A673 (cell line): ENCODE measurements at regions not wholly inside any gene's neighbourhood (a gene's known extent, or its start where the extent isn't known, plus 50 kb on each side); places are given as distances from the start of the nearest gene placed in this dataset.

Experiments
- BruUV-seq: library from RNA; stranded (reverse); fragments of 400-500 nt; replicated peaks from 2 replicates; lab custom pipeline; 2021; lab: Mats Ljungman, UMichigan
- CTCF ChIA-PET: fragments of 300-600 bp; sonication (Branson Sonifier 250); formaldehyde crosslinking; loops from one replicate; lab custom pipeline; 2022; ENCODE audit warnings: antibody characterized with exemption; lab: Charles Lee
- POLR2A ChIA-PET: fragments of 300-600 bp; sonication (Branson Sonifier 250); formaldehyde crosslinking; loops from one replicate; lab custom pipeline; 2022; ENCODE audit warnings: antibody characterized with exemption; ENCODE audit not compliant: low non-redundant PET; lab: Charles Lee
- DNase-seq: peaks from one replicate; pipeline ENCODE4 v3.0.0-alpha.2; 2015; ENCODE audit warnings: low spot score
- H3K27ac ChIP-seq: fragments of 200-600 bp; sonication (generic); 2 replicates; pipeline ENCODE4 v1.5.1; 2016; ENCODE audit warnings: mixed run types, low read depth, mild to moderate bottlenecking, mixed read lengths, antibody characterized with exemption, low read length; ENCODE audit not compliant: poor library complexity, severe bottlenecking
- H3K27me3 ChIP-seq: fragments of 200-600 bp; sonication (generic); replicated peaks from 2 replicates; pipeline ENCODE4 v1.6.1; 2017; ENCODE audit warnings: mixed run types, low read depth, mild to moderate bottlenecking, mixed read lengths, antibody characterized with exemption, low read length; ENCODE audit not compliant: insufficient read depth, poor library complexity
- H3K36me3 ChIP-seq: fragments of 200-600 bp; sonication (generic); 2 replicates; pipeline ENCODE4 v1.6.1; 2016; ENCODE audit warnings: mixed run types, mild to moderate bottlenecking, mixed read lengths, antibody characterized with exemption, low read length; ENCODE audit not compliant: insufficient read depth, poor library complexity, severe bottlenecking
- H3K4me1 ChIP-seq: fragments of 200-600 bp; sonication (generic); 2 replicates; pipeline ENCODE4 v1.6.1; 2017; ENCODE audit warnings: mixed run types, mild to moderate bottlenecking, mixed read lengths, antibody characterized with exemption, low read length; ENCODE audit not compliant: insufficient read depth, poor library complexity, severe bottlenecking
- H3K4me3 ChIP-seq: fragments of 200-600 bp; sonication (generic); 2 replicates; pipeline ENCODE4 v1.5.1; 2016; ENCODE audit warnings: low read depth, mixed run types, mild to moderate bottlenecking, mixed read lengths, low read length; ENCODE audit not compliant: poor library complexity, severe bottlenecking
- H3K9me3 ChIP-seq: fragments of 200-600 bp; sonication (generic); 2 replicates; pipeline ENCODE4 v1.6.1; 2016; ENCODE audit warnings: mixed run types, low read depth, mild to moderate bottlenecking, mixed read lengths, antibody characterized with exemption, low read length; ENCODE audit not compliant: poor library complexity, severe bottlenecking
- EZH2 ChIP-seq: fragments of 200-600 bp; sonication (generic); IDR thresholded peaks from 2 replicates; pipeline ENCODE4 v1.6.1; 2017; ENCODE audit warnings: borderline replicate concordance, low read depth, mild to moderate bottlenecking, mixed read lengths, antibody characterized with exemption, low read length; ENCODE audit not compliant: poor library complexity, severe bottlenecking
- intact Hi-C: fragments of 100-400 bp; cut with micrococcal nuclease; formaldehyde crosslinking; loops from one replicate; pipeline ENCODE4 v1.10.0; 2022; ENCODE audit not compliant: unreplicated experiment
- TF ChIP-seq, protein P1 (sequence below): fragments of 300-800, 200-600 bp; sonication (generic); conservative IDR thresholded peaks from 2 replicates; pipeline ENCODE4 v1.5.1; 2017; ENCODE audit warnings: low read depth, mild to moderate bottlenecking, antibody characterized with exemption, low read length, moderate library complexity, mixed read lengths

DNA sequence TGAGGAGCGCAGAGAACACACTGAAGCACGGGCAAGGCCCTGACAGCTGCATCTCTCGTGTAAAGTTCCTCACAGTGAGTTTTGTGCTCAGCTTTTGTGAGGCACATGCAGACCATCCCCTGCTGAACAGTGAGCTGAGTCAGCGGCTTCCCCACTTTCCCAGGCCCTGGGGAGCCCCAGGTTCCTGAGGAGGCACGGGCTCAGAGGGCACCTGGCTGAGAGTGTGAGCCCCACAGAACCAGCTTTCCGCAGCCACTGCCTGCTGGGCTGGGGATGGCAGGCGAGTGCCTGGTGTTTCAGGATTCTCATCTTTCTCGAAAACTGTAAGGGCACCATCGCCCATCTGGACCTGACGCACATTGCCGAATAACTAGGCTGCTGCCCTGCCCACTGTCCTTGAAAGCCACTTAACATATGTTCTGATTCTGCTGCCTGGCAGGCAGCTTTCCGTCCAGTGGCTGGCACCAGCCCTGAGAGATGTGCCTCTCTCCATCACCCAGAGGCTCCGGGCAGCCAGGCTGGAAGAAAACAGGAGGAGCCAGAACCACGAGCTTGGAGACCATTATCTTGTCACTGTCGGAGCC lies 266.7 kb upstream of the FOXF1 start:
- Histone ChIP-seq H3K36me3 (no peaks in the 10 kb centered on the region), H3K4me3 (no peak overlapping the region), H3K27ac (no peak overlapping the region), H3K9me3 (no peaks in the 10 kb centered on the region), H3K27me3 (peaks cover 91% of the 10 kb centered on the region), H3K4me1 (no peaks in the 10 kb centered on the region)
- intact Hi-C loops, result no loop called here
- BruUV-seq, result no TSS peak
- ChIA-PET POLR2A (no interaction called here), CTCF (no interaction called here)
- TF ChIP-seq, protein P1, sequence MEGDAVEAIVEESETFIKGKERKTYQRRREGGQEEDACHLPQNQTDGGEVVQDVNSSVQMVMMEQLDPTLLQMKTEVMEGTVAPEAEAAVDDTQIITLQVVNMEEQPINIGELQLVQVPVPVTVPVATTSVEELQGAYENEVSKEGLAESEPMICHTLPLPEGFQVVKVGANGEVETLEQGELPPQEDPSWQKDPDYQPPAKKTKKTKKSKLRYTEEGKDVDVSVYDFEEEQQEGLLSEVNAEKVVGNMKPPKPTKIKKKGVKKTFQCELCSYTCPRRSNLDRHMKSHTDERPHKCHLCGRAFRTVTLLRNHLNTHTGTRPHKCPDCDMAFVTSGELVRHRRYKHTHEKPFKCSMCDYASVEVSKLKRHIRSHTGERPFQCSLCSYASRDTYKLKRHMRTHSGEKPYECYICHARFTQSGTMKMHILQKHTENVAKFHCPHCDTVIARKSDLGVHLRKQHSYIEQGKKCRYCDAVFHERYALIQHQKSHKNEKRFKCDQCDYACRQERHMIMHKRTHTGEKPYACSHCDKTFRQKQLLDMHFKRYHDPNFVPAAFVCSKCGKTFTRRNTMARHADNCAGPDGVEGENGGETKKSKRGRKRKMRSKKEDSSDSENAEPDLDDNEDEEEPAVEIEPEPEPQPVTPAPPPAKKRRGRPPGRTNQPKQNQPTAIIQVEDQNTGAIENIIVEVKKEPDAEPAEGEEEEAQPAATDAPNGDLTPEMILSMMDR, result no peak
- TF ChIP-seq EZH2, result no peak
- no peak for DNase-seq

DNA sequence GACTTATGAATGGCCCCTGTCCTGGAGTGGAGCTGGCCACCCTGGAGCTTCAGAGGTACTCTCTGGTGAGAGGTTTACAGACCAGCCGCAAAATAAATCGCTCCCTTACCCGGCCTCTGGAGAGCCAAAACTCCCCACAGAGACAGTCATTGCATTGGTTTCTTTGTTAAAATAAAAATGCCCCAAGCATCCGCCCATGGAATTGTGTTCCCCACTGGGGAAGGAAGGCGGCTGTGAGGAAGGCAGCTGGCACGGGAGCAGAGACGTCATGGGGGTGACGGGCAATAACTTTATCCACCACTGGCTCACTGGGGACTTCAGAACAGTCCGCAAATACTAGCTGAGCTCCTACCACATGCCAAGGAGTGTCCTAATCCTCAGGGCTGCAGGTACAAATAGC lies 266.2 kb upstream of the FOXF1 start:
- intact Hi-C loops, result no loop called here
- Histone ChIP-seq H3K36me3 (no peaks in the 10 kb centered on the region), H3K27me3 (peaks cover 94% of the 10 kb centered on the region), H3K9me3 (no peaks in the 10 kb centered on the region), H3K27ac (no peak overlapping the region), H3K4me3 (no peak overlapping the region), H3K4me1 (no peaks in the 10 kb centered on the region)
- no peak for DNase-seq
- TF ChIP-seq, protein P1, result no peak
- TF ChIP-seq EZH2, result no peak
- ChIA-PET CTCF (no interaction called here), POLR2A (no interaction called here)
- BruUV-seq, result no TSS peak

DNA sequence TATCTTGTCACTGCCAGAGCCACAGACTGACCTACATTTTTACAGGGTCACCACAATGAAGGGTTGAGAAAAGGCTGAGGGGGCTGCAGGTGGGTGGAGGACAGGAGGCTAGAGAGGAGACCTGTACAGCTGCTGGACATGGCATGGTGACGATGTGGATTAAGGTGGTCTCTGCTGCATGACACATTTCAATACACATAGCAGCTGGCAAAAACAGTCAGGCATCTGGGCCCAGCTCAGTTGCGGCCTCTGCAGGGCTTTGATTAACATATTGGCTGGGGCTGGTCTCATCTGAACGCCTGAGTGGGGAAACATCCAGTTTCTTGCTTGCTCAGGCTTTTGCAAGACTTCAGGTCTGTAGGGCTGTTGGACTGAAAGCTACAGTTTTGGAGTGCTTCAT lies 265.4 kb upstream of the FOXF1 start:
- no peak for TF ChIP-seq EZH2
- TF ChIP-seq, protein P1, result no peak
- no peak overlapping the region for H3K27ac ChIP-seq
- no peak overlapping the region for H3K4me3 ChIP-seq
- no peak for DNase-seq
- ChIA-PET POLR2A (no interaction called here), CTCF (no interaction called here)
- no peaks in the 10 kb centered on the region for H3K4me1 ChIP-seq
- no peaks in the 10 kb centered on the region for H3K36me3 ChIP-seq
- intact Hi-C loops, result no loop called here
- BruUV-seq, result no TSS peak
- peaks cover 90% of the 10 kb centered on the region for H3K27me3 ChIP-seq
- H3K9me3 ChIP-seq, result no peaks in the 10 kb centered on the region
